Chondrocyte (in vitro differentiated cells): ENCODE measurements at regions not wholly inside any gene's neighbourhood (a gene's known extent, or its start where the extent isn't known, plus 50 kb on each side); places are given as distances from the start of the nearest gene placed in this dataset.

Experiments
- DNase-seq: peaks from one replicate; pipeline ENCODE4 v3.0.0; 2021; ENCODE audit warnings: mixed read lengths, low spot score
- H3K27ac Mint-ChIP-seq: one replicate; pipeline ENCODE4 v1.8.0; 2021; ENCODE audit warnings: mild to moderate bottlenecking, moderate library complexity, mixed read lengths; ENCODE audit not compliant: unreplicated experiment
- H3K27me3 Mint-ChIP-seq: 2 replicates; pipeline ENCODE4 v1.8.0; 2021; ENCODE audit warnings: low read depth, mixed read lengths
- H3K36me3 Mint-ChIP-seq: 2 replicates; pipeline ENCODE4 v1.8.0; 2021; ENCODE audit warnings: low read depth, mixed read lengths
- H3K4me1 Mint-ChIP-seq: 2 replicates; pipeline ENCODE4 v1.8.0; 2021; ENCODE audit warnings: low read depth, mild to moderate bottlenecking, mixed read lengths
- H3K4me3 Mint-ChIP-seq: one replicate; pipeline ENCODE4 v1.8.0; 2021; ENCODE audit warnings: mild to moderate bottlenecking, moderate library complexity, mixed read lengths; ENCODE audit not compliant: unreplicated experiment
- H3K9me3 Mint-ChIP-seq: 2 replicates; pipeline ENCODE4 v1.8.0; 2021; ENCODE audit warnings: low read depth, mixed read lengths
- CTCF ChIP-seq: fragments of 200-600 bp; sonication (generic); IDR thresholded peaks from 2 replicates; pipeline ENCODE4 v1.5.0; 2021; ENCODE audit warnings: antibody characterized with exemption, mild to moderate bottlenecking, moderate library complexity

DNA sequence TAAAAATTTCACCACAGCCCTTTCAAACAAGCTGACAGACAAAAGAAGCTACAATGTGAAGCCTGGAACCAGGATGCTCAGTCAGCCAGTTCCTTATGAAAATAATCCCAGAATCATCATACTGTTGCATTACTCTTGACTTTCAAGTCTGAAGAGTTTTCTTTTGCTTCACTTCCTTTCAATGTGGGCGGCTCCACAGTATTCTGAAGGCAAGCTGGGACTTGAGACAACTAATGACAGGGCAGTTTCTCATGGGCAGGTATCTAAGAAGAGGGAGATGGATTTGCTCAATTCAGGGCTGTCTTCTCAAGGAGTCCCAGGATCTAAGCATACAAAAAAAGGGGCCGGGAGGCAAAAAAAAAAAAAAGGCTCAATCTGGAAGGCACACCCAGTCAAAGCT is 173.4 kb downstream of the PAPSS1 start:
- no peak for DNase-seq
- H3K27me3 Mint-ChIP-seq: no peaks in the 10 kb centered on the region
- H3K4me1 Mint-ChIP-seq: peaks cover 5% of the 10 kb centered on the region
- H3K36me3 Mint-ChIP-seq: no peaks in the 10 kb centered on the region
- no peak overlapping the region for H3K27ac Mint-ChIP-seq
- no peak overlapping the region for H3K4me3 Mint-ChIP-seq
- peaks cover 3% of the 10 kb centered on the region for H3K9me3 Mint-ChIP-seq
- no peak for TF ChIP-seq CTCF

DNA sequence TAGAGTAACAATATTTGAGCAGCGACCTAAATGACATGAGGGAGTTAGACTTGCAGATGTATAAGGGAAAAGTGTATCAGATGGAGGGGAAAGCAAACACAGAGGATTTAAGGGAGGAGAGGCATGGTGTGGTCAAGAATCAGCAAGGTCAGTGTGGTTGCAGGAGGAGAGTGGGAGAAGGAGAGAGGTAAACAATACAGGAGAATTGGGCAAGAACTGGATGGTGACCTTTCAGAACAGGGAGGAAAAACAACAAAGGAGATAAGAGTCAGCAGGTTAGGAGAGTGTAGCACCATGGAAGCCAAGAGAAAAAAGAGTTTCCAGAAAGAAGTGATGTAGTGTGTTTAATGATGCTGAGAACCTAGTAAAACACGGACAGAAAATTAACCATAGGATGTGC is 178.5 kb downstream of the PAPSS1 start:
- TF ChIP-seq CTCF: no peak
- H3K4me3 Mint-ChIP-seq: no peak overlapping the region
- no peaks in the 10 kb centered on the region for H3K27me3 Mint-ChIP-seq
- no peaks in the 10 kb centered on the region for H3K4me1 Mint-ChIP-seq
- no peak for DNase-seq
- H3K27ac Mint-ChIP-seq: no peak overlapping the region
- peaks cover under 1% of the 10 kb centered on the region for H3K9me3 Mint-ChIP-seq
- H3K36me3 Mint-ChIP-seq: no peaks in the 10 kb centered on the region

DNA sequence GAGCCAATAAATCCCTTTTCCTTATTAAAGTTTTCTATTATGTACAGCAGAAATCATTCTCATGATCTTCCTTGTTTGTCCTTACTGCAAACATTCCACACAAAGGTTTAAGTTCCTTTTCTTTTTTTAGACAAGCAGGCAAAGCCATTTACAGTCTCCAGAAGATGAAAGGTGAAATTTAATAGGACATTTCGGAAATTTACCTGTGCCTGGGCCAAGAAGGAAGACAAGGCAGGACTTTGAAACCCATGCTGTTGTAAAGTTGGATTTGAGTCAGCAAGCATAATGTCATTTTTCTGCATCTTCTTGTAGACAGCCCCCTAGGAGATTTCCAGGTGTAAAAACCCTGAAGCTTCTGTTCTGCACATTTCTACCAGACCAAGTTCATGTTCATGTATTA is 188.1 kb downstream of the PAPSS1 start:
- Mint-ChIP-seq H3K27me3 (no peaks in the 10 kb centered on the region), H3K4me3 (no peak overlapping the region), H3K9me3 (peaks cover 5% of the 10 kb centered on the region), H3K27ac (no peak overlapping the region), H3K36me3 (no peaks in the 10 kb centered on the region), H3K4me1 (peaks cover 11% of the 10 kb centered on the region)
- no peak for DNase-seq
- TF ChIP-seq CTCF: no peak

GRCh38 chr4:107520368-107520767 is 199.7 kb downstream of the PAPSS1 start:
- no peak for TF ChIP-seq CTCF
- Mint-ChIP-seq H3K27ac (no peak overlapping the region), H3K9me3 (no peaks in the 10 kb centered on the region), H3K27me3 (no peaks in the 10 kb centered on the region), H3K4me3 (no peak overlapping the region), H3K36me3 (no peaks in the 10 kb centered on the region), H3K4me1 (peaks cover 14% of the 10 kb centered on the region)
- DNase-seq: no peak

GRCh38 chr4:107519053-107519452 is 201.0 kb downstream of the PAPSS1 start:
- Mint-ChIP-seq H3K9me3 (peaks cover 5% of the 10 kb centered on the region), H3K27me3 (no peaks in the 10 kb centered on the region), H3K36me3 (no peaks in the 10 kb centered on the region), H3K27ac (no peak overlapping the region), H3K4me1 (peaks cover 14% of the 10 kb centered on the region), H3K4me3 (no peak overlapping the region)
- DNase-seq: no peak
- TF ChIP-seq CTCF: peak; percentile 90
